ENCODE measurements at regions not wholly inside any gene's neighbourhood (a gene's known extent, or its start where the extent isn't known, plus 50 kb on each side); places are given as distances from the start of the nearest gene placed in this dataset.

DNA sequence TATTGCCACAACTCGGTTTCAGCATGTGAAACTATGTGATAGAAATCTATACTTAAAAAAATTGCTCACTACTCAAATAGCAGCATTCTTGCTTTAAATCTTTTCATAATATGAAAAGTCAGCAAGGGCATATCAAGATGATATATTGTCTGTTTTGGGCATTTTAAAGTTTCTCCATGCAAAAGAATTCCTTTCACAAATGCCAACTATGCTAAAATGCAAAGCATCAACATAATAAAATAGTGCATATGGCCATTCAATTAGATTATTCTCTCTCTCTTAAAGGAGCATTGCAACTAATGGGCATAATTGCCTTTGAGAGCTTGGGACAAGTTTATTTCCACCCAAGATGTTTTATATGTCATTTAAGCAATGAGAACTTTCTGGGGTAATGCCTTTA lies 475.1 kb downstream of the ZPLD1 start (continued):
- TF ChIP-seq EP300 (IDR thresholded peaks at IDR 0.05; ENCODE audit: borderline replicate concordance in 1 of 2, low read depth in 2 of 2, low read length in 2 of 2) (no peak), TAF1 (IDR thresholded peaks at IDR 0.05; ENCODE audit: low read depth, low read length) (no peak), BRCA1 (IDR thresholded peaks at IDR 0.05; ENCODE audit: low read depth, low read length) (no peak), JUND (IDR thresholded peaks at IDR 0.05; ENCODE audit: low read length) (no peak), RAD21 (IDR thresholded peaks at IDR 0.05 in 1 of 2, conservative IDR thresholded peaks at IDR 0.05 in 1 of 2; ENCODE audit: low read depth in 2 of 2, low read length in 2 of 2) (no peak)
